A549 (cell line): ENCODE measurements at regions not wholly inside any gene's neighbourhood (a gene's known extent, or its start where the extent isn't known, plus 50 kb on each side); places are given as distances from the start of the nearest gene placed in this dataset.

Source experiments
- ATAC-seq, 2 experiments: fragments of 200-7000 bp in 1 of 2; fragments of >200 bp in 1 of 2; cut with Nextera tagmentation in 1 of 2; cut with Tn5 transposase in 1 of 2; 3 replicates each; pipeline versions ENCODE4 v1.8.0 to v1.9.1; 2018 to 2020; ENCODE audit warnings: mild to moderate bottlenecking in 1 of 2, moderate library complexity in 1 of 2
- CTCF ChIA-PET: fragments of 300-600 bp; sonication (Branson Sonifier 250); formaldehyde crosslinking; extraction: SDS; loops from one replicate; lab custom pipeline; 2021; ENCODE audit warnings: antibody characterized with exemption, inconsistent platforms; lab: Yijun Ruan, JAX
- POLR2A ChIA-PET: fragments of 350-600 bp; formaldehyde crosslinking; extraction: SDS; loops from one replicate; lab custom pipeline; 2021; ENCODE audit warnings: antibody characterized with exemption, inconsistent platforms; lab: Yijun Ruan, JAX
- DNase-seq, 2 experiments: peaks; one replicate each; pipeline versions ENCODE4 v3.0.0 to v3.0.0-alpha.2; 2011 to 2016; ENCODE audit warnings: low read depth in 1 of 2, low spot score in 1 of 2
- FAIRE-seq: peaks from 2 replicates; lab custom pipeline; 2011; peaks lifted over from hg19 to GRCh38; lab: Jason Lieb, UNC
- H3K27ac ChIP-seq, 2 experiments: fragments of >200 bp; sonication (Bioruptor Twin); formaldehyde crosslinking; 3 replicates each; pipeline ENCODE4 v1.5.1; 2016 to 2017
- H3K4me1 ChIP-seq: fragments of >200 bp; sonication (Bioruptor Twin); formaldehyde crosslinking; 3 replicates; pipeline ENCODE4 v1.6.1; 2016
- H3K4me2 ChIP-seq: fragments of >200 bp; sonication (Bioruptor Twin); formaldehyde crosslinking; 3 replicates; pipeline ENCODE4 v1.6.1; 2016
- H3K4me3 ChIP-seq: fragments of >200 bp; sonication (Bioruptor Twin); formaldehyde crosslinking; 3 replicates; pipeline ENCODE4 v1.5.1; 2016
- H3K9me3 ChIP-seq: fragments of >200 bp; sonication (Bioruptor Twin); formaldehyde crosslinking; 3 replicates; pipeline ENCODE4 v1.6.1; 2016
- BCL3 ChIP-seq: fragments of >200 bp; sonication (Bioruptor Twin); formaldehyde crosslinking; IDR thresholded peaks from 3 replicates; pipeline ENCODE4 v1.6.1; 2016
- CBX2 ChIP-seq: fragments of 200-600 bp; sonication (generic); IDR thresholded peaks from 2 replicates; pipeline ENCODE4 v1.6.1; 2016; ENCODE audit warnings: low read depth, mild to moderate bottlenecking, borderline replicate concordance
- CBX8 ChIP-seq: fragments of 200-600 bp; sonication (generic); IDR thresholded peaks from 2 replicates; pipeline ENCODE4 v1.6.1; 2016
- CEBPB ChIP-seq, 2 experiments: fragments of >200 bp in 1 of 2; sonication (Bioruptor Twin) in 1 of 2; formaldehyde crosslinking in 1 of 2; IDR thresholded peaks; 2 replicates each; pipeline ENCODE4 v1.6.1; 2012 to 2016
- CHD4 ChIP-seq: fragments of 200-600 bp; sonication (generic); IDR thresholded peaks from 2 replicates; pipeline ENCODE4 v1.6.1; 2016; ENCODE audit warnings: antibody characterized with exemption, mild to moderate bottlenecking, borderline replicate concordance
- CTCF ChIP-seq: fragments of >200 bp; sonication (Bioruptor Twin); formaldehyde crosslinking; IDR thresholded peaks from 3 replicates; pipeline ENCODE4 v1.5.1; 2016
- EHF ChIP-seq: fragments of 250-450 bp; sonication (Bioruptor Pico); IDR thresholded peaks from 2 replicates; pipeline ENCODE4 v1.5.0; 2020; ENCODE audit warnings: mild to moderate bottlenecking
- EHMT2 ChIP-seq: fragments of 200-600 bp; sonication (generic); IDR thresholded peaks from 2 replicates; pipeline ENCODE4 v1.6.1; 2016; ENCODE audit warnings: antibody characterized with exemption, low read depth, mild to moderate bottlenecking, moderate library complexity
- EP300 ChIP-seq, 2 experiments: fragments of >200 bp; sonication (Bioruptor Twin); formaldehyde crosslinking; IDR thresholded peaks; 2 replicates in 1 of 2; 3 replicates in 1 of 2; pipeline ENCODE4 v1.6.1; 2016 to 2017
- FOSB ChIP-seq: fragments of 250-450 bp; sonication (Bioruptor Pico); IDR thresholded peaks from 2 replicates; pipeline ENCODE4 v1.5.0; 2020; ENCODE audit warnings: mild to moderate bottlenecking, moderate library complexity
- FOXS1 ChIP-seq: fragments of 250-450 bp; sonication (Bioruptor Pico); IDR thresholded peaks from 2 replicates; pipeline ENCODE4 v1.5.0; 2020; ENCODE audit warnings: mild to moderate bottlenecking, moderate library complexity
- GATA3 ChIP-seq: IDR thresholded peaks from 2 replicates; pipeline ENCODE4 v1.6.1; 2012; ENCODE audit warnings: borderline replicate concordance
- HEYL ChIP-seq: fragments of 250-450 bp; sonication (Bioruptor Pico); IDR thresholded peaks from 2 replicates; pipeline ENCODE4 v1.8.0; 2021; ENCODE audit warnings: mild to moderate bottlenecking, moderate library complexity
- HOXB13 ChIP-seq: fragments of 250-450 bp; sonication (Bioruptor Pico); IDR thresholded peaks from 2 replicates; pipeline ENCODE4 v1.5.0; 2020; ENCODE audit warnings: low read depth, mild to moderate bottlenecking, moderate library complexity
- JUN ChIP-seq, 2 experiments: fragments of >200 bp; sonication (Bioruptor Twin); formaldehyde crosslinking; IDR thresholded peaks; 2 replicates in 1 of 2; 3 replicates in 1 of 2; pipeline ENCODE4 v1.6.1; 2016 to 2017
- JUNB ChIP-seq: fragments of >200 bp; sonication (Bioruptor Twin); formaldehyde crosslinking; IDR thresholded peaks from 2 replicates; pipeline ENCODE4 v1.6.1; 2016
- KDM1A ChIP-seq: fragments of 200-600 bp; sonication (generic); IDR thresholded peaks from 2 replicates; pipeline ENCODE4 v1.6.1; 2016; ENCODE audit warnings: low read depth, mild to moderate bottlenecking
- MAFK ChIP-seq: fragments of 450-650 bp; IDR thresholded peaks from 2 replicates; pipeline ENCODE4 v1.6.1; 2014; ENCODE audit not compliant: partially characterized antibody
- MYC ChIP-seq: IDR thresholded peaks from 2 replicates; pipeline ENCODE4 v1.6.1; 2012; ENCODE audit warnings: mild to moderate bottlenecking, inconsistent platforms, low read length, improper control_type of control experiment, borderline replicate concordance
- NR3C1 ChIP-seq: fragments of >200 bp; sonication (Bioruptor Twin); formaldehyde crosslinking; IDR thresholded peaks from 3 replicates; pipeline ENCODE4 v1.6.1; 2017
- PBX3 ChIP-seq: IDR thresholded peaks from 2 replicates; pipeline ENCODE4 v1.6.1; 2012
- PHF8 ChIP-seq: fragments of 200-600 bp; sonication (generic); IDR thresholded peaks from 2 replicates; pipeline ENCODE4 v1.6.1; 2016; ENCODE audit warnings: low read depth, mild to moderate bottlenecking, antibody characterized with exemption, moderate library complexity, borderline replicate concordance
- POLR2A ChIP-seq: IDR thresholded peaks from 2 replicates; pipeline ENCODE4 v1.6.1; 2012; ENCODE audit warnings: mild to moderate bottlenecking, low read length
- RARB ChIP-seq: fragments of 250-450 bp; sonication (Bioruptor Pico); IDR thresholded peaks from 2 replicates; pipeline ENCODE4 v1.8.0; 2021; ENCODE audit warnings: mild to moderate bottlenecking, moderate library complexity
- RCOR1 ChIP-seq: fragments of 150-350 bp; IDR thresholded peaks from 2 replicates; pipeline ENCODE4 v1.6.1; 2014; ENCODE audit warnings: antibody characterized with exemption, low read length, low read depth
- RFX5 ChIP-seq: fragments of 450-650 bp; IDR thresholded peaks from 2 replicates; pipeline ENCODE4 v1.7.1; 2014; ENCODE audit warnings: antibody characterized with exemption, mild to moderate bottlenecking, moderate library complexity
- SMC3 ChIP-seq: fragments of >200 bp; sonication (Bioruptor Twin); formaldehyde crosslinking; IDR thresholded peaks from 3 replicates; pipeline ENCODE4 v1.6.1; 2018; ENCODE audit warnings: inconsistent platforms
- SREBF2 ChIP-seq: fragments of 450-650 bp; IDR thresholded peaks from 2 replicates; pipeline ENCODE4 v1.6.1; 2014; ENCODE audit warnings: mild to moderate bottlenecking, moderate library complexity
- TP53 ChIP-seq: fragments of 250-450 bp; sonication (Bioruptor Pico); IDR thresholded peaks from 2 replicates; pipeline ENCODE4 v1.5.0; 2021; ENCODE audit warnings: mild to moderate bottlenecking, moderate library complexity
- ZC3H11A ChIP-seq: fragments of 450-650 bp; IDR thresholded peaks from 2 replicates; pipeline ENCODE4 v1.6.1; 2014; ENCODE audit warnings: antibody characterized with exemption, mild to moderate bottlenecking
- ZSCAN20 ChIP-seq: fragments of 250-450 bp; sonication (Bioruptor Pico); IDR thresholded peaks from 2 replicates; pipeline ENCODE4 v1.8.0; 2022; ENCODE audit warnings: mild to moderate bottlenecking, moderate library complexity
- WGBS: methylation state at CpG from one replicate; pipeline ENCODE4 v1.1.6; 2017; ENCODE audit errors: missing lambda C conversion rate; 5-methylcytosine and 5-hydroxymethylcytosine counted together
- TF ChIP-seq, protein P1 (sequence below): IDR thresholded peaks from 2 replicates; pipeline ENCODE4 v1.6.1; 2012; ENCODE audit warnings: low read depth, borderline replicate concordance

- Histone ChIP-seq H3K4me2 (no peak overlapping the region), H3K4me1 (no peaks in the 10 kb centered on the region), H3K27ac (no peak overlapping the region), H3K9me3 (no peaks in the 10 kb centered on the region), H3K4me3 (no peak overlapping the region)
- ChIA-PET CTCF (interaction anchor here (0.6 to 3.0 kb wide), 4 partner anchors 9 to 876 kb away, joined by 3 to 14 read pairs (median 7); no protein-coding TSS in a partner anchor), POLR2A (no interaction called here)
- ATAC-seq, result no peak
- no peak for TF ChIP-seq CTCF
- TF ChIP-seq KDM1A, result no peak
- TF ChIP-seq ZC3H11A, result no peak
- no peak for TF ChIP-seq MAFK
- no peak for TF ChIP-seq RARB (CRISPR knock-in tag)
- no peak for TF ChIP-seq CHD4
- no peak for TF ChIP-seq RCOR1
- TF ChIP-seq CEBPB (IDR thresholded peaks at IDR 0.05), result no peak
- no peak for TF ChIP-seq ZSCAN20 (CRISPR knock-in tag)
- no peak for TF ChIP-seq HEYL (CRISPR knock-in tag)
- no peak for TF ChIP-seq SMC3
- TF ChIP-seq TP53 (CRISPR knock-in tag), result no peak
- TF ChIP-seq JUNB, result no peak
- no peak for TF ChIP-seq HOXB13 (CRISPR knock-in tag)
- TF ChIP-seq SREBF2, result no peak
- TF ChIP-seq, protein P1, sequence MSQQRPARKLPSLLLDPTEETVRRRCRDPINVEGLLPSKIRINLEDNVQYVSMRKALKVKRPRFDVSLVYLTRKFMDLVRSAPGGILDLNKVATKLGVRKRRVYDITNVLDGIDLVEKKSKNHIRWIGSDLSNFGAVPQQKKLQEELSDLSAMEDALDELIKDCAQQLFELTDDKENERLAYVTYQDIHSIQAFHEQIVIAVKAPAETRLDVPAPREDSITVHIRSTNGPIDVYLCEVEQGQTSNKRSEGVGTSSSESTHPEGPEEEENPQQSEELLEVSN, result no peak
- no peak for DNase-seq
- FAIRE-seq, result no peak
- 70% methylated on average over 9 of the region's 9 CpGs for WGBS
These were observed 278.8 kb downstream of the TNS1 start for GRCh38 chr2:217723981-217724380.

GRCh38 chr2:217722883-217723472, 279.8 kb downstream of the TNS1 start:
- no peak for TF ChIP-seq SREBF2
- POLR2A ChIA-PET, result no interaction called here
- H3K4me2 ChIP-seq, result no peak overlapping the region
- no peak overlapping the region for H3K4me3 ChIP-seq
- CTCF ChIA-PET, result interaction anchor here (0.6 to 2.0 kb wide), 2 partner anchors 10 to 213 kb away, joined by 4 to 11 read pairs; no protein-coding TSS in a partner anchor
- FAIRE-seq (no peak), DNase-seq (no peak), ATAC-seq (no peak)
- no peaks in the 10 kb centered on the region for H3K9me3 ChIP-seq
- H3K27ac ChIP-seq, result no peak overlapping the region
- H3K4me1 ChIP-seq, result no peaks in the 10 kb centered on the region
- 79% methylated on average over 9 of the region's 9 CpGs for WGBS

DNA sequence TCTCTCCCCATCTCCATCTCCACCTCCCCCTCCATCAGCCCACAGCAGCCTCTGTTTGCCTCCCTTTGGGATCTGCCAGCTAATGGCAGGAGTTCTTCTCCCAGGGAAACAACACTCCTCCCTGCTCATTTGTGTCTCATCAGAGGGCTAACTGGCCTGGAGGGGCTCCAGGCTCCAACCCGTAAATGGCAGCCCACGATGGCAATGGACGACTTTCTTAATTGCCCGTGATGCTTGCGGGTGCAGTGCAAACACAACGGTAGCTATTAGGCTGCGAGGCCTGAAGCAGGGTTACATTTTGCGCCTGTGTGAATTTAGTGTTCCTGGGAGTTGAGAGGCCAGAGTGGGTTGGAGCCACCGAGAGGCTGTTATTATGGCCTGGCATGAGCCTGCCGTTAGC, 285.1 kb downstream of the TNS1 start:
- peaks cover 6% of the 10 kb centered on the region; the same call in 2 of the 3 replicates for H3K4me1 ChIP-seq

More for the DNA sequence above, 285.1 kb downstream of the TNS1 start:
- DNase-seq, result no peak
- H3K4me2 ChIP-seq, result no peak overlapping the region
- no peak overlapping the region for H3K4me3 ChIP-seq
- H3K9me3 ChIP-seq, result no peaks in the 10 kb centered on the region
- TF ChIP-seq NR3C1, result no peak
- no peak for TF ChIP-seq GATA3
- TF ChIP-seq CBX8, result no peak
- TF ChIP-seq PBX3, result no peak
- no peak for TF ChIP-seq EP300 (IDR thresholded peaks at IDR 0.05)
- no peak for TF ChIP-seq FOXS1 (CRISPR knock-in tag)
- no peak for TF ChIP-seq FOSB (CRISPR knock-in tag)
- TF ChIP-seq PHF8, result no peak
- no peak for TF ChIP-seq MYC
- no peak for TF ChIP-seq CBX2
- TF ChIP-seq EHF (CRISPR knock-in tag), result no peak
- no peak for TF ChIP-seq RFX5
- TF ChIP-seq RARB (CRISPR knock-in tag), result no peak
- TF ChIP-seq EHMT2, result no peak
- no peak for TF ChIP-seq JUN (IDR thresholded peaks at IDR 0.05)
- TF ChIP-seq, protein P1, result no peak
- no peak for TF ChIP-seq BCL3
- no peak for TF ChIP-seq SREBF2
- no peak for TF ChIP-seq POLR2A
- H3K27ac ChIP-seq, result no peak overlapping the region
- ChIA-PET CTCF (interaction anchor here (2.1 kb wide), 1 partner anchor 1035 kb away, joined by 6 read pairs; no protein-coding TSS in a partner anchor), POLR2A (no interaction called here)
- no peak for ATAC-seq
- 60% methylated on average over 10 of the region's 10 CpGs for WGBS
- no peak for FAIRE-seq
